HUES6 (cell line): ENCODE measurements at regions not wholly inside any gene's neighbourhood (a gene's known extent, or its start where the extent isn't known, plus 50 kb on each side); places are given as distances from the start of the nearest gene placed in this dataset.

Experiments used
- H3K27ac ChIP-seq: 2 replicates; pipeline ENCODE4 v1.7.0; 2013; ENCODE audit warnings: low read depth, mild to moderate bottlenecking, low read length, inconsistent platforms
- H3K27me3 ChIP-seq: 2 replicates; pipeline ENCODE4 v1.6.1; 2013; ENCODE audit warnings: low read length; ENCODE audit not compliant: control insufficient read depth, insufficient read depth
- H3K36me3 ChIP-seq: 2 replicates; pipeline ENCODE4 v1.6.1; 2013; ENCODE audit warnings: low read length; ENCODE audit not compliant: control insufficient read depth, insufficient read depth
- H3K4me1 ChIP-seq: 2 replicates; pipeline ENCODE4 v1.6.1; 2013; ENCODE audit warnings: low read length; ENCODE audit not compliant: control insufficient read depth, insufficient read depth
- H3K4me3 ChIP-seq: 2 replicates; pipeline ENCODE4 v1.5.1; 2013; ENCODE audit warnings: low read depth, low read length
- H3K9ac ChIP-seq: one replicate; pipeline ENCODE4 v1.6.1; 2013; ENCODE audit warnings: mild to moderate bottlenecking, low read length
- H3K9me3 ChIP-seq: 2 replicates; pipeline ENCODE4 v1.6.1; 2013; ENCODE audit warnings: low read depth, low read length; ENCODE audit not compliant: control insufficient read depth, insufficient read depth

GRCh38 chr10:3592424-3592823 lies 192.6 kb downstream of the KLF6 start:
- H3K27me3 ChIP-seq, result no peaks in the 10 kb centered on the region
- no peaks in the 10 kb centered on the region for H3K9me3 ChIP-seq
- no peaks in the 10 kb centered on the region for H3K4me1 ChIP-seq
- H3K36me3 ChIP-seq, result no peaks in the 10 kb centered on the region
- no peak overlapping the region for H3K4me3 ChIP-seq
- H3K9ac ChIP-seq, result no peak overlapping the region
- no peak overlapping the region for H3K27ac ChIP-seq

GRCh38 chr10:3588816-3589215 lies 196.2 kb downstream of the KLF6 start:
- no peak overlapping the region for H3K27ac ChIP-seq

GRCh38 chr10:3588346-3588745 lies 196.7 kb downstream of the KLF6 start:
- Histone ChIP-seq H3K27ac (no peak overlapping the region), H3K4me3 (no peak overlapping the region), H3K36me3 (no peaks in the 10 kb centered on the region), H3K9me3 (no peaks in the 10 kb centered on the region), H3K27me3 (no peaks in the 10 kb centered on the region), H3K4me1 (no peaks in the 10 kb centered on the region), H3K9ac (no peak overlapping the region)

More at GRCh38 chr10:3588816-3589215, 196.2 kb downstream of the KLF6 start:
- no peak overlapping the region for H3K4me3 ChIP-seq
- H3K9ac ChIP-seq, result no peak overlapping the region
- no peaks in the 10 kb centered on the region for H3K4me1 ChIP-seq
- no peaks in the 10 kb centered on the region for H3K36me3 ChIP-seq
- H3K27me3 ChIP-seq, result no peaks in the 10 kb centered on the region
- H3K9me3 ChIP-seq, result no peaks in the 10 kb centered on the region

GRCh38 chr10:3584926-3585784 lies 199.9 kb downstream of the KLF6 start:
- Histone ChIP-seq H3K36me3 (no peaks in the 10 kb centered on the region), H3K9me3 (no peaks in the 10 kb centered on the region), H3K9ac (no peak overlapping the region), H3K4me3 (no peak overlapping the region), H3K4me1 (no peaks in the 10 kb centered on the region), H3K27ac (no peak overlapping the region), H3K27me3 (no peaks in the 10 kb centered on the region)

- no peaks in the 10 kb centered on the region for H3K9me3 ChIP-seq
- no peak overlapping the region for H3K27ac ChIP-seq
- H3K9ac ChIP-seq, result no peak overlapping the region
- peaks cover 7% of the 10 kb centered on the region; the same call in 1 of the 2 replicates for H3K4me1 ChIP-seq
- no peaks in the 10 kb centered on the region for H3K27me3 ChIP-seq
- H3K4me3 ChIP-seq, result no peak overlapping the region
- H3K36me3 ChIP-seq, result no peaks in the 10 kb centered on the region
Measured at GRCh38 chr10:3580565-3580964, 204.4 kb downstream of the KLF6 start.

- Histone ChIP-seq H3K9ac (no peak overlapping the region), H3K36me3 (no peaks in the 10 kb centered on the region), H3K9me3 (no peaks in the 10 kb centered on the region), H3K27ac (no peak overlapping the region), H3K4me1 (peaks cover 7% of the 10 kb centered on the region; the same call in 1 of the 2 replicates), H3K4me3 (no peak overlapping the region), H3K27me3 (no peaks in the 10 kb centered on the region)
Measured at GRCh38 chr10:3579845-3580244, 205.2 kb downstream of the KLF6 start.

- H3K9me3 ChIP-seq, result no peaks in the 10 kb centered on the region
- H3K36me3 ChIP-seq, result no peaks in the 10 kb centered on the region
- no peak overlapping the region for H3K4me3 ChIP-seq
- H3K4me1 ChIP-seq, result peaks cover 7% of the 10 kb centered on the region; the same call in 1 of the 2 replicates
- H3K27ac ChIP-seq, result no peak overlapping the region
- H3K9ac ChIP-seq, result no peak overlapping the region
- no peaks in the 10 kb centered on the region for H3K27me3 ChIP-seq
Measured at GRCh38 chr10:3578682-3579081, 206.3 kb downstream of the KLF6 start.

GRCh38 chr10:3578159-3578558 lies 206.8 kb downstream of the KLF6 start:
- Histone ChIP-seq H3K36me3 (no peaks in the 10 kb centered on the region), H3K4me1 (peaks cover 7% of the 10 kb centered on the region; the same call in 1 of the 2 replicates), H3K9ac (no peak overlapping the region), H3K4me3 (no peak overlapping the region), H3K27me3 (no peaks in the 10 kb centered on the region), H3K9me3 (no peaks in the 10 kb centered on the region), H3K27ac (no peak overlapping the region)

- Histone ChIP-seq H3K36me3 (no peaks in the 10 kb centered on the region), H3K4me1 (peaks cover 15% of the 10 kb centered on the region; the same call in 1 of the 2 replicates), H3K9ac (no peak overlapping the region), H3K4me3 (no peak overlapping the region), H3K9me3 (no peaks in the 10 kb centered on the region), H3K27ac (no peak overlapping the region), H3K27me3 (no peaks in the 10 kb centered on the region)
Measured at GRCh38 chr10:3574451-3574850, 210.6 kb downstream of the KLF6 start.

GRCh38 chr10:3573498-3573897 lies 211.5 kb downstream of the KLF6 start:
- no peaks in the 10 kb centered on the region for H3K9me3 ChIP-seq
- no peak overlapping the region for H3K27ac ChIP-seq
- H3K4me1 ChIP-seq, result peaks cover 15% of the 10 kb centered on the region; the same call in 1 of the 2 replicates
- no peak overlapping the region for H3K9ac ChIP-seq
- H3K4me3 ChIP-seq, result no peak overlapping the region
- no peaks in the 10 kb centered on the region for H3K27me3 ChIP-seq
- no peaks in the 10 kb centered on the region for H3K36me3 ChIP-seq

GRCh38 chr10:3571310-3571825 lies 213.6 kb downstream of the KLF6 start:
- no peaks in the 10 kb centered on the region for H3K27me3 ChIP-seq
- no peaks in the 10 kb centered on the region for H3K36me3 ChIP-seq
- no peak overlapping the region for H3K27ac ChIP-seq
- H3K4me1 ChIP-seq, result peaks cover 9% of the 10 kb centered on the region; the same call in 1 of the 2 replicates
- H3K4me3 ChIP-seq, result no peak overlapping the region
- H3K9ac ChIP-seq, result no peak overlapping the region
- no peaks in the 10 kb centered on the region for H3K9me3 ChIP-seq
